GM23338 (cell line): ENCODE measurements at regions not wholly inside any gene's neighbourhood (a gene's known extent, or its start where the extent isn't known, plus 50 kb on each side); places are given as distances from the start of the nearest gene placed in this dataset.

ENCODE experiments used
- ATAC-seq: fragments of 200-7000 bp; cut with Tn5 transposase; 3 replicates; pipeline ENCODE4 v1.9.1; 2020
- DNase-seq: peaks from one replicate; pipeline ENCODE4 v3.0.0-alpha.2; 2015; ENCODE audit warnings: low spot score
- H2AFZ ChIP-seq: fragments of 200-600 bp; sonication (generic); 2 replicates; pipeline ENCODE4 v1.8.0; 2016; ENCODE audit warnings: antibody characterized with exemption, mild to moderate bottlenecking, moderate library complexity
- H3F3A ChIP-seq: fragments of 200-600 bp; sonication (generic); replicated peaks from 2 replicates; pipeline ENCODE4 v1.8.0; 2017; ENCODE audit warnings: antibody characterized with exemption, mixed run types, low read depth
- H3K27ac ChIP-seq: fragments of 200-600 bp; sonication (generic); 2 replicates; pipeline ENCODE4 v1.6.1; 2016; ENCODE audit warnings: low read depth
- H3K27me3 ChIP-seq: fragments of 200-600 bp; sonication (generic); 2 replicates; pipeline ENCODE4 v1.8.0; 2016; ENCODE audit warnings: mild to moderate bottlenecking, mixed run types, moderate library complexity; ENCODE audit not compliant: insufficient read depth
- H3K36me3 ChIP-seq: fragments of 200-600 bp; sonication (generic); 2 replicates; pipeline ENCODE4 v1.8.0; 2016; ENCODE audit warnings: mild to moderate bottlenecking; ENCODE audit not compliant: insufficient read depth
- H3K4me1 ChIP-seq: fragments of 200-600 bp; sonication (generic); 2 replicates; pipeline ENCODE4 v1.8.0; 2016; ENCODE audit warnings: mild to moderate bottlenecking, moderate library complexity; ENCODE audit not compliant: insufficient read depth
- H3K4me2 ChIP-seq: fragments of 200-600 bp; sonication (generic); 2 replicates; pipeline ENCODE4 v1.7.1; 2017; ENCODE audit warnings: mixed run types
- H3K4me3 ChIP-seq: fragments of 200-600 bp; sonication (generic); 2 replicates; pipeline ENCODE4 v1.6.1; 2016; ENCODE audit warnings: mixed run types
- H3K79me2 ChIP-seq: fragments of 200-600 bp; sonication (generic); replicated peaks from 2 replicates; pipeline ENCODE4 v1.8.0; 2017; ENCODE audit warnings: mild to moderate bottlenecking; ENCODE audit not compliant: insufficient read depth
- H3K9me2 ChIP-seq: fragments of 200-600 bp; sonication (generic); 2 replicates; pipeline ENCODE4 v1.8.0; 2017; ENCODE audit not compliant: insufficient read depth
- H4K20me1 ChIP-seq: fragments of 200-600 bp; sonication (generic); replicated peaks from 2 replicates; pipeline ENCODE4 v1.8.0; 2017; ENCODE audit warnings: mild to moderate bottlenecking; ENCODE audit not compliant: insufficient read depth
- H3K27ac Mint-ChIP-seq: 2 replicates; pipeline ENCODE4 v1.8.0; 2020; ENCODE audit warnings: inconsistent platforms, mild to moderate bottlenecking, moderate library complexity, mixed read lengths
- H3K27me3 Mint-ChIP-seq: 3 replicates; pipeline ENCODE4 v1.8.0; 2022; ENCODE audit warnings: low read depth, mild to moderate bottlenecking, moderate library complexity, mixed read lengths, inconsistent platforms; ENCODE audit not compliant: insufficient read depth, poor library complexity
- H3K36me3 Mint-ChIP-seq: 3 replicates; pipeline ENCODE4 v1.8.0; 2021; ENCODE audit warnings: low read depth, mild to moderate bottlenecking, inconsistent platforms, moderate library complexity, mixed read lengths
- H3K4me1 Mint-ChIP-seq: 3 replicates; pipeline ENCODE4 v1.8.0; 2020; ENCODE audit warnings: mild to moderate bottlenecking, inconsistent platforms, mixed read lengths
- H3K4me3 Mint-ChIP-seq: 3 replicates; pipeline ENCODE4 v1.8.0; 2021; ENCODE audit warnings: moderate library complexity, mild to moderate bottlenecking, inconsistent platforms, mixed read lengths
- H3K9me3 Mint-ChIP-seq: 3 replicates; pipeline ENCODE4 v1.8.0; 2020; ENCODE audit warnings: moderate library complexity, mild to moderate bottlenecking, inconsistent platforms, mixed read lengths
- CREB1 ChIP-seq: fragments of 250-450 bp; sonication (Bioruptor Pico); IDR thresholded peaks from 2 replicates; pipeline ENCODE4 v1.5.0; 2020; ENCODE audit warnings: low read depth, mild to moderate bottlenecking, moderate library complexity
- EZH2 ChIP-seq: fragments of 200-600 bp; sonication (generic); IDR thresholded peaks from one replicate; pipeline ENCODE4 v1.8.0; 2017; ENCODE audit warnings: antibody characterized with exemption, mild to moderate bottlenecking, low read depth; ENCODE audit not compliant: unreplicated experiment
- EZH2phosphoT487 ChIP-seq: fragments of 200-600 bp; sonication (generic); IDR thresholded peaks from one replicate; pipeline ENCODE4 v1.8.1; 2018; ENCODE audit warnings: antibody characterized with exemption; ENCODE audit not compliant: unreplicated experiment
- JUNB ChIP-seq: IDR thresholded peaks from one replicate; pipeline ENCODE4 v1.6.1; 2016; ENCODE audit warnings: antibody characterized with exemption; ENCODE audit not compliant: unreplicated experiment
- NANOG ChIP-seq: IDR thresholded peaks from 2 replicates; pipeline ENCODE4 v1.6.1; 2016; ENCODE audit warnings: antibody characterized with exemption, borderline replicate concordance
- POLR2AphosphoS5 ChIP-seq: IDR thresholded peaks from 2 replicates; pipeline ENCODE4 v1.6.1; 2016; ENCODE audit warnings: antibody characterized with exemption, low read depth
- ZNF331 ChIP-seq: fragments of 250-450 bp; sonication (Bioruptor Pico); IDR thresholded peaks from 2 replicates; pipeline ENCODE4 v1.5.0; 2020; ENCODE audit warnings: low read depth, mild to moderate bottlenecking, moderate library complexity
- TF ChIP-seq, protein P1 (sequence below): fragments of 250-450 bp; sonication (Bioruptor Pico); IDR thresholded peaks from 2 replicates; pipeline ENCODE4 v1.5.0; 2020; ENCODE audit warnings: mild to moderate bottlenecking, moderate library complexity
- TF ChIP-seq, protein P2 (sequence below): IDR thresholded peaks from one replicate; pipeline ENCODE4 v1.6.1; 2018; ENCODE audit warnings: antibody characterized with exemption; ENCODE audit not compliant: unreplicated experiment

DNA sequence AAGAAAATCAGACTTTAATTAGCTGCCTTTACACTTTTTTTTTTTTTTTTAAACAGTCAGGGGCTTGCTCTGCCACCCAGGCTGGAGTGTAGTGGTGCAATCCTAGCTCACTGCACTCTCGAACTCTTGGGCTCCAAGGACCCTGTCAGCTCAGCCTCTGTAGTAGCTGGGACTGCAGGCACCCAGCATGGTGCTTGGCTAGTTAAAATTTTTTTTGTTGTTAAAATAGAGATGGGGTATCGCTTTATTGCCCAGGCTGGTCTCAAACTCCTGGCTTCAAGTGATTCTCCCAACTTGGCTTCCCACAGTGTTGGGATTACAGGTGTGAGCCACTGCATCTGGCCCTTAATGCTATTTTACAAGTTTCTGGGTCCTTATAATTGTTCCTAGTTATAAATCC is 359.1 kb downstream of the SPRY1 start (continued):
- TF ChIP-seq, protein P1, sequence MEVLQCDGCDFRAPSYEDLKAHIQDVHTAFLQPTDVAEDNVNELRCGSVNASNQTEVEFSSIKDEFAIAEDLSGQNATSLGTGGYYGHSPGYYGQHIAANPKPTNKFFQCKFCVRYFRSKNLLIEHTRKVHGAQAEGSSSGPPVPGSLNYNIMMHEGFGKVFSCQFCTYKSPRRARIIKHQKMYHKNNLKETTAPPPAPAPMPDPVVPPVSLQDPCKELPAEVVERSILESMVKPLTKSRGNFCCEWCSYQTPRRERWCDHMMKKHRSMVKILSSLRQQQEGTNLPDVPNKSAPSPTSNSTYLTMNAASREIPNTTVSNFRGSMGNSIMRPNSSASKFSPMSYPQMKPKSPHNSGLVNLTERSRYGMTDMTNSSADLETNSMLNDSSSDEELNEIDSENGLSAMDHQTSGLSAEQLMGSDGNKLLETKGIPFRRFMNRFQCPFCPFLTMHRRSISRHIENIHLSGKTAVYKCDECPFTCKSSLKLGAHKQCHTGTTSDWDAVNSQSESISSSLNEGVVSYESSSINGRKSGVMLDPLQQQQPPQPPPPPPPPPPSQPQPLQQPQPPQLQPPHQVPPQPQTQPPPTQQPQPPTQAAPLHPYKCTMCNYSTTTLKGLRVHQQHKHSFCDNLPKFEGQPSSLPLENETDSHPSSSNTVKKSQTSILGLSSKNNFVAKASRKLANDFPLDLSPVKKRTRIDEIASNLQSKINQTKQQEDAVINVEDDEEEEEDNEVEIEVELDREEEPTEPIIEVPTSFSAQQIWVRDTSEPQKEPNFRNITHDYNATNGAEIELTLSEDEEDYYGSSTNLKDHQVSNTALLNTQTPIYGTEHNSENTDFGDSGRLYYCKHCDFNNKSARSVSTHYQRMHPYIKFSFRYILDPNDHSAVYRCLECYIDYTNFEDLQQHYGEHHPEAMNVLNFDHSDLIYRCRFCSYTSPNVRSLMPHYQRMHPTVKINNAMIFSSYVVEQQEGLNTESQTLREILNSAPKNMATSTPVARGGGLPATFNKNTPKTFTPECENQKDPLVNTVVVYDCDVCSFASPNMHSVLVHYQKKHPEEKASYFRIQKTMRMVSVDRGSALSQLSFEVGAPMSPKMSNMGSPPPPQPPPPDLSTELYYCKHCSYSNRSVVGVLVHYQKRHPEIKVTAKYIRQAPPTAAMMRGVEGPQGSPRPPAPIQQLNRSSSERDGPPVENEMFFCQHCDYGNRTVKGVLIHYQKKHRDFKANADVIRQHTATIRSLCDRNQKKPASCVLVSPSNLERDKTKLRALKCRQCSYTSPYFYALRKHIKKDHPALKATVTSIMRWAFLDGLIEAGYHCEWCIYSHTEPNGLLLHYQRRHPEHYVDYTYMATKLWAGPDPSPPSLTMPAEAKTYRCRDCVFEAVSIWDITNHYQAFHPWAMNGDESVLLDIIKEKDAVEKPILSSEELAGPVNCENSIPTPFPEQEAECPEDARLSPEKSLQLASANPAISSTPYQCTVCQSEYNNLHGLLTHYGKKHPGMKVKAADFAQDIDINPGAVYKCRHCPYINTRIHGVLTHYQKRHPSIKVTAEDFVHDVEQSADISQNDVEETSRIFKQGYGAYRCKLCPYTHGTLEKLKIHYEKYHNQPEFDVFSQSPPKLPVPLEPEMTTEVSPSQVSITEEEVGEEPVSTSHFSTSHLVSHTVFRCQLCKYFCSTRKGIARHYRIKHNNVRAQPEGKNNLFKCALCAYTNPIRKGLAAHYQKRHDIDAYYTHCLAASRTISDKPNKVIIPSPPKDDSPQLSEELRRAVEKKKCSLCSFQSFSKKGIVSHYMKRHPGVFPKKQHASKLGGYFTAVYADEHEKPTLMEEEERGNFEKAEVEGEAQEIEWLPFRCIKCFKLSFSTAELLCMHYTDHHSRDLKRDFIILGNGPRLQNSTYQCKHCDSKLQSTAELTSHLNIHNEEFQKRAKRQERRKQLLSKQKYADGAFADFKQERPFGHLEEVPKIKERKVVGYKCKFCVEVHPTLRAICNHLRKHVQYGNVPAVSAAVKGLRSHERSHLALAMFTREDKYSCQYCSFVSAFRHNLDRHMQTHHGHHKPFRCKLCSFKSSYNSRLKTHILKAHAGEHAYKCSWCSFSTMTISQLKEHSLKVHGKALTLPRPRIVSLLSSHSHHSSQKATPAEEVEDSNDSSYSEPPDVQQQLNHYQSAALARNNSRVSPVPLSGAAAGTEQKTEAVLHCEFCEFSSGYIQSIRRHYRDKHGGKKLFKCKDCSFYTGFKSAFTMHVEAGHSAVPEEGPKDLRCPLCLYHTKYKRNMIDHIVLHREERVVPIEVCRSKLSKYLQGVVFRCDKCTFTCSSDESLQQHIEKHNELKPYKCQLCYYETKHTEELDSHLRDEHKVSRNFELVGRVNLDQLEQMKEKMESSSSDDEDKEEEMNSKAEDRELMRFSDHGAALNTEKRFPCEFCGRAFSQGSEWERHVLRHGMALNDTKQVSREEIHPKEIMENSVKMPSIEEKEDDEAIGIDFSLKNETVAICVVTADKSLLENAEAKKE (CRISPR knock-in tag): no peak

DNA sequence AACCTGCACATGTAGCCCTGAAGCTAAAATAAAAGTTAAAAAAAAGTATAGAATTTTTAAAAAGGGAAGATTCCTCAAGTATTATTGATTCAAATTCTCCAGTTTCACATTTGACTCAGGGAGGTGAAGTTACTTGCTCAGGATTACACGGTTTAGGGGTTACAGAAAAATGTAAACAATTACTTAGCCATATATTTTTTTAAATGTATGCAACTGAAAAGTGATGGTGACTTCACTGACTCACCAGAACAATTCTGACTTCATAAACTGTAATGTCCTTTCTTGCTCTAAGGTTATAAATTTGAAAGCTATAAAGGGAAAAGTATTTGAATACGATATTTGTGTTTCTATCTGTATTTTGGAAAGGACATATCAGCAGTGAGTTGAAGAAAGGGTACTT is 371.2 kb downstream of the SPRY1 start:
- no peaks in the 10 kb centered on the region for H3K79me2 ChIP-seq
- Mint-ChIP-seq H3K36me3 (0 out of 3 replicates have a peak, but pooled peaks cover 4% of the 10 kb centered on the region), H3K27me3 (peaks cover 1% of the 10 kb centered on the region), H3K4me3 (no peak overlapping the region), H3K9me3 (no peaks in the 10 kb centered on the region), H3K4me1 (no peaks in the 10 kb centered on the region), H3K27ac (no peak overlapping the region)
- H4K20me1 ChIP-seq: no peaks in the 10 kb centered on the region
- TF ChIP-seq EZH2phosphoT487: no peak
- TF ChIP-seq EZH2: no peak
- TF ChIP-seq NANOG: no peak
- no peak for TF ChIP-seq CREB1
- no peak for TF ChIP-seq POLR2AphosphoS5
- TF ChIP-seq ZNF331 (CRISPR knock-in tag): no peak
- TF ChIP-seq JUNB: no peak
- TF ChIP-seq, protein P2, sequence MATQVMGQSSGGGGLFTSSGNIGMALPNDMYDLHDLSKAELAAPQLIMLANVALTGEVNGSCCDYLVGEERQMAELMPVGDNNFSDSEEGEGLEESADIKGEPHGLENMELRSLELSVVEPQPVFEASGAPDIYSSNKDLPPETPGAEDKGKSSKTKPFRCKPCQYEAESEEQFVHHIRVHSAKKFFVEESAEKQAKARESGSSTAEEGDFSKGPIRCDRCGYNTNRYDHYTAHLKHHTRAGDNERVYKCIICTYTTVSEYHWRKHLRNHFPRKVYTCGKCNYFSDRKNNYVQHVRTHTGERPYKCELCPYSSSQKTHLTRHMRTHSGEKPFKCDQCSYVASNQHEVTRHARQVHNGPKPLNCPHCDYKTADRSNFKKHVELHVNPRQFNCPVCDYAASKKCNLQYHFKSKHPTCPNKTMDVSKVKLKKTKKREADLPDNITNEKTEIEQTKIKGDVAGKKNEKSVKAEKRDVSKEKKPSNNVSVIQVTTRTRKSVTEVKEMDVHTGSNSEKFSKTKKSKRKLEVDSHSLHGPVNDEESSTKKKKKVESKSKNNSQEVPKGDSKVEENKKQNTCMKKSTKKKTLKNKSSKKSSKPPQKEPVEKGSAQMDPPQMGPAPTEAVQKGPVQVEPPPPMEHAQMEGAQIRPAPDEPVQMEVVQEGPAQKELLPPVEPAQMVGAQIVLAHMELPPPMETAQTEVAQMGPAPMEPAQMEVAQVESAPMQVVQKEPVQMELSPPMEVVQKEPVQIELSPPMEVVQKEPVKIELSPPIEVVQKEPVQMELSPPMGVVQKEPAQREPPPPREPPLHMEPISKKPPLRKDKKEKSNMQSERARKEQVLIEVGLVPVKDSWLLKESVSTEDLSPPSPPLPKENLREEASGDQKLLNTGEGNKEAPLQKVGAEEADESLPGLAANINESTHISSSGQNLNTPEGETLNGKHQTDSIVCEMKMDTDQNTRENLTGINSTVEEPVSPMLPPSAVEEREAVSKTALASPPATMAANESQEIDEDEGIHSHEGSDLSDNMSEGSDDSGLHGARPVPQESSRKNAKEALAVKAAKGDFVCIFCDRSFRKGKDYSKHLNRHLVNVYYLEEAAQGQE: no peak
- H3F3A ChIP-seq: no peaks in the 10 kb centered on the region
- no peaks in the 10 kb centered on the region for H3K4me1 ChIP-seq
- DNase-seq (no peak), ATAC-seq (no peak)
- no peak overlapping the region for H3K4me2 ChIP-seq
- H3K27me3 ChIP-seq: no peaks in the 10 kb centered on the region
- no peak overlapping the region for H2AFZ ChIP-seq
- no peak overlapping the region for H3K4me3 ChIP-seq
- H3K9me2 ChIP-seq: no peaks in the 10 kb centered on the region
- H3K36me3 ChIP-seq: no peaks in the 10 kb centered on the region
- no peak overlapping the region for H3K27ac ChIP-seq
